OCI-LY3 (cell line): ENCODE measurements at regions not wholly inside any gene's neighbourhood (a gene's known extent, or its start where the extent isn't known, plus 50 kb on each side); places are given as distances from the start of the nearest gene placed in this dataset.
A peak's percentile ranks its signal among the peaks of the same experiment; 100 is the strongest.

Experiments
- H2AFZ ChIP-seq: fragments of 200-600, 300-600 bp; shearing (Covaris generic); 2 replicates; pipeline ENCODE4 v1.6.0; 2014; ENCODE audit warnings: antibody characterized with exemption, low read depth, low read length
- H3K27ac ChIP-seq: fragments of 200-600, 300-600 bp; sonication (generic); 2 replicates; pipeline ENCODE4 v1.5.1; 2014; ENCODE audit warnings: mild to moderate bottlenecking, low read length, moderate library complexity, mixed read lengths
- H3K27me3 ChIP-seq: fragments of 200-600, 300-600 bp; sonication (generic); 2 replicates; pipeline ENCODE4 v1.6.1; 2014; ENCODE audit warnings: low read depth, low read length, mixed read lengths
- H3K36me3 ChIP-seq: fragments of 200-600, 300-600 bp; sonication (generic); replicated peaks from 2 replicates; pipeline ENCODE3; 2014; ENCODE audit warnings: low read depth, low read length, mixed read lengths
- H3K4me1 ChIP-seq: fragments of 300-600, 200-600 bp; sonication (generic); 2 replicates; pipeline ENCODE4 v1.6.1; 2014; ENCODE audit warnings: low read length, mixed read lengths
- H3K4me2 ChIP-seq: fragments of 200-600, 300-600 bp; sonication (generic); 2 replicates; pipeline ENCODE4 v1.6.1; 2014; ENCODE audit warnings: low read length, mixed read lengths
- H3K4me3 ChIP-seq: fragments of 300-600, 200-600 bp; sonication (generic); 2 replicates; pipeline ENCODE4 v1.5.1; 2014; ENCODE audit warnings: antibody characterized with exemption, mild to moderate bottlenecking, low read length, moderate library complexity
- H3K79me2 ChIP-seq: fragments of 300-600, 200-600 bp; shearing (Covaris generic); 2 replicates; pipeline ENCODE4 v1.6.1; 2014; ENCODE audit warnings: mild to moderate bottlenecking, low read length, mixed read lengths
- H3K9ac ChIP-seq: fragments of 300-600, 200-600 bp; shearing (Covaris generic); 2 replicates; pipeline ENCODE4 v1.6.0; 2014; ENCODE audit warnings: mild to moderate bottlenecking, low read length, moderate library complexity
- H3K9me3 ChIP-seq: fragments of 200-600, 300-600 bp; shearing (Covaris generic); 2 replicates; pipeline ENCODE4 v1.6.1; 2014; ENCODE audit warnings: low read length, mixed read lengths; ENCODE audit not compliant: insufficient read depth
- H4K20me1 ChIP-seq: fragments of 200-600, 300-600 bp; sonication (generic); 2 replicates; pipeline ENCODE4 v1.6.1; 2016; ENCODE audit warnings: low read length, mixed read lengths; ENCODE audit not compliant: insufficient read depth
- EZH2phosphoT487 ChIP-seq: fragments of 200-600 bp; shearing (Covaris generic); IDR thresholded peaks from 2 replicates; pipeline ENCODE4 v1.6.1; 2018; ENCODE audit warnings: antibody characterized with exemption, mixed run types, low read depth
- TF ChIP-seq, protein P1 (sequence below): fragments of 200-600, 300-600 bp; sonication (generic); IDR thresholded peaks from 2 replicates; pipeline ENCODE4 v1.5.1; 2014; ENCODE audit warnings: antibody characterized with exemption, low read length, low read depth

DNA sequence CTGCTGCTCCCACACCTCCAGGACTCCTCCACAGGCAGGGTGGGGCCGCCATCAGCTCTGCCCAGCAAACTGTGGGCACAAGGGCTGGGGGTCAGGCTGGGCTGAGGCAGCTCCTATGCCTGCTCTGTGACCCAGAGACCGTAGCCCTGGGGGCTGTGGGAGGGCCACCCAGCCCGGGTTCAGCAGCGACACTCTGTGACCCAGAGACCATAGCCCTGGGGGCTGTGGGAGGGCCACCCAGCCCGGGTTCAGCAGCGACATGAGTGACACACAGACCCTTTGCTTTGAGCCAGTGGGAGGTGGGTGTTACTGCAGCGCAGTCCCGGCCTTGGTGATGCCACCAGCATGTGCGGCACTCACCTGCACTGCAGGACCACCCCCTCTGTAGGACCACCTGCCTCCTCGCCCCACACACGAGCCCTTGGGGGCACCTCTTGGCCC is 118.9 kb upstream of the LPCAT1 start:
- Histone ChIP-seq H4K20me1 (no peaks in the 10 kb centered on the region), H3K4me3 (no peak overlapping the region), H3K4me2 (no peak overlapping the region), H3K4me1 (no peaks in the 10 kb centered on the region), H3K27me3 (peaks cover 19% of the 10 kb centered on the region), H3K36me3 (no peaks in the 10 kb centered on the region), H2AFZ (no peak overlapping the region), H3K9me3 (no peaks in the 10 kb centered on the region), H3K9ac (no peak overlapping the region), H3K79me2 (no peaks in the 10 kb centered on the region), H3K27ac (no peak overlapping the region)
- TF ChIP-seq EZH2phosphoT487 = no peak
- TF ChIP-seq, protein P1, sequence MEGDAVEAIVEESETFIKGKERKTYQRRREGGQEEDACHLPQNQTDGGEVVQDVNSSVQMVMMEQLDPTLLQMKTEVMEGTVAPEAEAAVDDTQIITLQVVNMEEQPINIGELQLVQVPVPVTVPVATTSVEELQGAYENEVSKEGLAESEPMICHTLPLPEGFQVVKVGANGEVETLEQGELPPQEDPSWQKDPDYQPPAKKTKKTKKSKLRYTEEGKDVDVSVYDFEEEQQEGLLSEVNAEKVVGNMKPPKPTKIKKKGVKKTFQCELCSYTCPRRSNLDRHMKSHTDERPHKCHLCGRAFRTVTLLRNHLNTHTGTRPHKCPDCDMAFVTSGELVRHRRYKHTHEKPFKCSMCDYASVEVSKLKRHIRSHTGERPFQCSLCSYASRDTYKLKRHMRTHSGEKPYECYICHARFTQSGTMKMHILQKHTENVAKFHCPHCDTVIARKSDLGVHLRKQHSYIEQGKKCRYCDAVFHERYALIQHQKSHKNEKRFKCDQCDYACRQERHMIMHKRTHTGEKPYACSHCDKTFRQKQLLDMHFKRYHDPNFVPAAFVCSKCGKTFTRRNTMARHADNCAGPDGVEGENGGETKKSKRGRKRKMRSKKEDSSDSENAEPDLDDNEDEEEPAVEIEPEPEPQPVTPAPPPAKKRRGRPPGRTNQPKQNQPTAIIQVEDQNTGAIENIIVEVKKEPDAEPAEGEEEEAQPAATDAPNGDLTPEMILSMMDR = no peak

DNA sequence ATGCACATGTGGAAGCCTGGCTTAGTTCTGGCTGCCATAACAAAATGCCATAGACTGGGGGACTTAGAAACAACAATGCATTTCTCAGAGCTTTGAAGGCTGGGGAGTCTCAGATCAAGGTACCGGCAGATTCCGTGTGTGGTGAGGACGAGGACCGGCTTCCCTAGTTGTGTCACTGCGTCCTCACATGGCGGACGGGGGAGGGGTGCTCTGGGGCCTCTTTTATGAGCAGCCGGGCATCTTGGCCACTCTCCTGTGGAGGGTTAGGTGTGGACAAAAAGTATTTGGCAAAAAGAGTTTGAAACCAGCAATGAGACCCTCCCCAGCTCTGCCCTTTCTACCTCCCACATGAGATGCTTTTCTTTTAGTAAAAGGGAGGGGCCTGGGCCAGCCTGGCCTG is 118.5 kb upstream of the LPCAT1 start:
- TF ChIP-seq EZH2phosphoT487 = no peak
- TF ChIP-seq, protein P1 = no peak
- H3K4me2 ChIP-seq = no peak overlapping the region

DNA sequence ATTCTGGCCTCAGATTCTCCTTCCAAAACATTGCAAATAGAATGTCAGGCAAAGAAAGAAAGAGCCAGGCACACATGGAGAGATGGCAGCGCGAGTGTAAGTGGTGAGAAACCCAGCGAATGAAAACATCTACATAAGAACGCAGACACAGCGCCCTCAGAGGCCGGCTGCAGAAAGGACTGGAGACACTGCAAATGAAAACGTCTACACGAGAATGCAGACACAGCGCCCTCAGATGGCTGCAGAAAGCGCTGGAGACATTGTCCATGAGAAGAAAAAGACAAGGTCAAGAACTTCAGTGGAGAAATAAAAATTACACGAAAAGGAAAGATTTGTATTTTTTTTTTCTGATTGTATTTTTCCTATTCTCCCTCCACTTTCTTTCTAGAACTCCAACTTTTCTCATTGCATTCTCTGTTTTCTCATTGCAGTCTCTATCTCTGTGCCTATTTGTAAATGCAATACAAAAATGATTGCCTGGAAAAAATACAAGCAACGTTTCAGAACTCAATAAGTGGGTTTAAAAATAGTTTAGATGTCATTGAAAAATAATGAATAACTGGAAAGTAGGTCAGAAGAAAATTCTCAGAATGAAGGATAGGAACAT is 117.9 kb upstream of the LPCAT1 start:
- Histone ChIP-seq H3K4me2 (peak overlapping the region; percentile 37), H3K36me3 (no peaks in the 10 kb centered on the region), H3K4me3 (no peak overlapping the region), H3K79me2 (no peaks in the 10 kb centered on the region), H3K9ac (no peak overlapping the region), H3K27me3 (peaks cover 19% of the 10 kb centered on the region), H2AFZ (no peak overlapping the region), H3K9me3 (no peaks in the 10 kb centered on the region), H3K4me1 (no peaks in the 10 kb centered on the region), H4K20me1 (no peaks in the 10 kb centered on the region), H3K27ac (no peak overlapping the region)
- TF ChIP-seq, protein P1 = peak; percentile 88
- TF ChIP-seq EZH2phosphoT487 = no peak

More for the DNA sequence above, 118.5 kb upstream of the LPCAT1 start:
- no peaks in the 10 kb centered on the region for H3K79me2 ChIP-seq
- no peaks in the 10 kb centered on the region for H3K36me3 ChIP-seq
- no peaks in the 10 kb centered on the region for H3K4me1 ChIP-seq
- no peaks in the 10 kb centered on the region for H4K20me1 ChIP-seq
- H3K27me3 ChIP-seq = peaks cover 19% of the 10 kb centered on the region
- H3K4me3 ChIP-seq = no peak overlapping the region
- no peak overlapping the region for H2AFZ ChIP-seq
- H3K27ac ChIP-seq = no peak overlapping the region
- H3K9me3 ChIP-seq = no peaks in the 10 kb centered on the region
- H3K9ac ChIP-seq = no peak overlapping the region

DNA sequence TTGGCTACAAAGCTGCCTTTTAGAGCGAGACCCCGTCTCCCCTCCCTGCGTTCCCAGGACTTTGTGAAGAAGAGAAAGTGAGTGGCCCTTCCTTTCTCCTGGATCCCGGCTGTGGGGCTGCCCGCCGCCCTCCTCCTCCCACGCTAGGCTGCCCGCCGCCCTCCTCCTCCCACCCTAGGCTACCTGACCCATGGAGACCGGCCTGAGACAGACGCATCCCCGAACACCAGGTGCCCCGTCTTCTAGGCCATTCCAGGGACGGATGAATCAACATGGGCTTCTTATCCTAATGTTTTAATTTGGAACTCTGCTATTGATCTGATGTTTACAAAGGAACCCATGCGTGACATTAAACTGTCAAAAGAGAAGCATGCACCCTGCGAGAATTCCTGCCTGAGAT is 117.3 kb upstream of the LPCAT1 start:
- H3K9me3 ChIP-seq = no peaks in the 10 kb centered on the region
- H2AFZ ChIP-seq = no peak overlapping the region
- peaks cover 19% of the 10 kb centered on the region for H3K27me3 ChIP-seq
- no peak overlapping the region for H3K9ac ChIP-seq
- H3K36me3 ChIP-seq = no peaks in the 10 kb centered on the region
- no peaks in the 10 kb centered on the region for H3K79me2 ChIP-seq
- H3K4me1 ChIP-seq = no peaks in the 10 kb centered on the region
- no peak for TF ChIP-seq EZH2phosphoT487
- TF ChIP-seq, protein P1 = no peak
- no peak overlapping the region for H3K27ac ChIP-seq
- H4K20me1 ChIP-seq = no peaks in the 10 kb centered on the region
- H3K4me2 ChIP-seq = peak overlapping the region; percentile 37
- no peak overlapping the region for H3K4me3 ChIP-seq
